Bronchial epithelial cell (primary cell): ENCODE measurements at regions not wholly inside any gene's neighbourhood (a gene's known extent, or its start where the extent isn't known, plus 50 kb on each side); places are given as distances from the start of the nearest gene placed in this dataset.

Experiments
- DNase-seq: peaks from one replicate; pipeline ENCODE4 v3.0.0-alpha.2; 2010; ENCODE audit warnings: low read depth
- FAIRE-seq: peaks from 2 replicates; lab custom pipeline; 2011; peaks lifted over from hg19 to GRCh38; lab: Jason Lieb, UNC
- H3K27me3 ChIP-seq: 2 replicates; pipeline ENCODE4 v1.5.1; 2011; ENCODE audit warnings: low read length; ENCODE audit not compliant: control insufficient read depth, insufficient read depth
- H3K36me3 ChIP-seq: 2 replicates; pipeline ENCODE4 v1.5.1; 2011; ENCODE audit warnings: low read length; ENCODE audit not compliant: control insufficient read depth, insufficient read depth
- H3K4me3 ChIP-seq: 2 replicates; pipeline ENCODE4 v1.5.1; 2011; ENCODE audit warnings: mild to moderate bottlenecking, low read depth, low read length, control low read depth
- TF ChIP-seq, protein P1 (sequence below): IDR thresholded peaks from 2 replicates; pipeline ENCODE4 v1.5.1; 2011; ENCODE audit warnings: mild to moderate bottlenecking, moderate library complexity, low read length, control low read depth, inconsistent platforms; ENCODE audit not compliant: insufficient read depth, severe bottlenecking

DNA sequence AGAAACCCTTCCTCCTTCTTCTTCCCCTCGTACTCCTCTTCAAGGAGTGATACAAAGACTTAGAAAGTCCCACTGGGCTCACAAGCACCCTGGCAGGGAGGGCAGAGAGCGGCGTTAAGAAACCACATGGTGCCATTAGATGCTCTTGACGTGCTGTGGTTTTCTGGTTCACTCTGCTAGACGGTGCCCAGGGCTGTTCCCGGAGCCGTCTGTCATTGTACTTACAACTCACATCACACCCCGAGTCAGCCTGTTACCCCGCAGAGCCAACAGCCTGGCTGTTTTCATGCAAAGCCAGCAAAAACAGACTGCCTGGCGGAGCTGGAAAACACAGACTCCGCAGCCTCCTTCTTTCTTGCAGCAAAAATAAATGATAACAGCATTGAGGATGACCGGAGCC, 232.6 kb upstream of the TBX3 start:
- TF ChIP-seq, protein P1, sequence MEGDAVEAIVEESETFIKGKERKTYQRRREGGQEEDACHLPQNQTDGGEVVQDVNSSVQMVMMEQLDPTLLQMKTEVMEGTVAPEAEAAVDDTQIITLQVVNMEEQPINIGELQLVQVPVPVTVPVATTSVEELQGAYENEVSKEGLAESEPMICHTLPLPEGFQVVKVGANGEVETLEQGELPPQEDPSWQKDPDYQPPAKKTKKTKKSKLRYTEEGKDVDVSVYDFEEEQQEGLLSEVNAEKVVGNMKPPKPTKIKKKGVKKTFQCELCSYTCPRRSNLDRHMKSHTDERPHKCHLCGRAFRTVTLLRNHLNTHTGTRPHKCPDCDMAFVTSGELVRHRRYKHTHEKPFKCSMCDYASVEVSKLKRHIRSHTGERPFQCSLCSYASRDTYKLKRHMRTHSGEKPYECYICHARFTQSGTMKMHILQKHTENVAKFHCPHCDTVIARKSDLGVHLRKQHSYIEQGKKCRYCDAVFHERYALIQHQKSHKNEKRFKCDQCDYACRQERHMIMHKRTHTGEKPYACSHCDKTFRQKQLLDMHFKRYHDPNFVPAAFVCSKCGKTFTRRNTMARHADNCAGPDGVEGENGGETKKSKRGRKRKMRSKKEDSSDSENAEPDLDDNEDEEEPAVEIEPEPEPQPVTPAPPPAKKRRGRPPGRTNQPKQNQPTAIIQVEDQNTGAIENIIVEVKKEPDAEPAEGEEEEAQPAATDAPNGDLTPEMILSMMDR, result no peak
- Histone ChIP-seq H3K36me3 (no peaks in the 10 kb centered on the region), H3K4me3 (no peak overlapping the region), H3K27me3 (no peaks in the 10 kb centered on the region)
- DNase-seq (no peak), FAIRE-seq (no peak)

DNA sequence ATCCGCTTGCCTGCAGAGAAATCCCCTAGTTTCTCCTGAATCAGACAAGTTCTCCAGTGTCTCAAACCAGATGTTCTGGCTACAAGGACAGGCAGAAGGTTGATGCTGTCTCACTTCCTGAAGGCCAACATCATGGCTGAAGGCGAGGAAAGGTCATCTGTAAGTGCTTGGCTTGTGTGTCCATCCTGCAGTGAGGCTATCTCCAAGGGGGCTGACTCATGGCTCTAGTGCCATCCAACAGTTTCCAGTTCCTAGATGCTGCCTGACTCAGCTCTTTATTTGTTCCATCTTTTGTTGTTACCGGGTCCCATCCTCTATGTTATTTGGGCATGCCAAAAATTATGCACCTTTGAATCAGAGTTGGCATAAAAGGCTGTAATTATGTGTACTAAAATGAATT, 232.1 kb upstream of the TBX3 start:
- Histone ChIP-seq H3K27me3 (no peaks in the 10 kb centered on the region), H3K36me3 (no peaks in the 10 kb centered on the region), H3K4me3 (no peak overlapping the region)
- DNase-seq, result no peak
- no peak for FAIRE-seq
- TF ChIP-seq, protein P1, result no peak

DNA sequence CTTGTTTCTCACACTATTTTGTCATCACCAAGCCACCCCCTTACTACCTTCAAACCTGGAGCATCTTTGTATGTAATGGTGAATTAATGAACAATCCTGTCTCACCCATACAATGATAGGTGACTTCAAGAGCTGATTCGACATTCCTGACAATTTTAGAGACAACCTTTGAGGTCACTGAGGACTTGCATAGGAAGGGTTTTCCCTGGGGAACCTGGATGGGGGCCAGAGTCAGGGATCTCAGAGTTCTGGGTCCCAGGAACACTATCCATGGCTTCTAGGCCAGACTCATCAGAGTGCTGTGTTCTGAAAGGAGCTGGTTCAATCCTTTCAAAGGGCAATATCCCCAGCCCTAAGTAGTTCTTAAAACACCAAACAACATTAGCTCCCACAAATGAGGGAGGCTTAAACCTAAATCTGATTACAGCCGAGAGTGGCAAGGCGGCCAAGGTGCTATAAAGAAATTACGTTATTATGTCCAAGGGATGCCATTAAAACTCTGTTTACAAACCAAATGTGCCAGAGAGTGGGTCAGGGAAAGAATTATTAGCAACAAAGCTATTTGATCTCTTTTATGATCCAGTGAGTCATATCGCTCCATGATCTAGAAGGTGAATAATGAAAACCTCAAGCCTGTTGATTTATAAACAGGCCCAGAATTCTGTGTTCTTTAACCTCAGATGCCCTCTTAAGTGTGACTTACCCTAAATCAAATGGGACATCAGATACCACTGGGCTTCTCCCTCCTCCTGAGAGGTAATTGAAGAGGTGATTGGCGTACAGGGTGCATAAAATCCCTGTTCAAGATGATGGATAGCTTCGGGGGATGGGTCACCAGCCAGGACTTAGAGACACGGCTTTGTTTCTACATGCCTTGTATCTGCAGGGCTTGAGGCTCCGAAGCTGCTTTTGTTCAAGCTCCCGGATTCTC, 230.2 kb upstream of the TBX3 start:
- FAIRE-seq (no peak), DNase-seq (peak; percentile 19)
- TF ChIP-seq, protein P1, result no peak
- Histone ChIP-seq H3K27me3 (no peaks in the 10 kb centered on the region), H3K36me3 (no peaks in the 10 kb centered on the region), H3K4me3 (no peak overlapping the region)

DNA sequence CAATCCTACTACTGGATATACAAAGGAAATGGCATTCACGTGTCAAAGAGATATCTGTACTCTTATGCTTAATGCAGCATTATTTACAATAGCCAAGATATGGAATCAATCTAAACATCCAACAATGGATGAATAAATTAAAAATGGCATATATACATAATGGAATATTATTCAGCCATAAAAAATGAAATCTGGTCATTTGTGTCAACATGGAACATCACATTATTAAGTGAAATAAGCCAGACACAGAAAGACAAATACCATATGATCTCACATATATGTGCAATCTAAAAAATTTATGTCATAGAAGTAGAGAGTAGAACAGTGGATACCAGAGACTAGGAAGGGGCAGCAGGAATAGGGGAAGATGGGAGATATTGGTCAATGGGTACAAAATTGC, 228.8 kb upstream of the TBX3 start:
- no peak for FAIRE-seq

DNA sequence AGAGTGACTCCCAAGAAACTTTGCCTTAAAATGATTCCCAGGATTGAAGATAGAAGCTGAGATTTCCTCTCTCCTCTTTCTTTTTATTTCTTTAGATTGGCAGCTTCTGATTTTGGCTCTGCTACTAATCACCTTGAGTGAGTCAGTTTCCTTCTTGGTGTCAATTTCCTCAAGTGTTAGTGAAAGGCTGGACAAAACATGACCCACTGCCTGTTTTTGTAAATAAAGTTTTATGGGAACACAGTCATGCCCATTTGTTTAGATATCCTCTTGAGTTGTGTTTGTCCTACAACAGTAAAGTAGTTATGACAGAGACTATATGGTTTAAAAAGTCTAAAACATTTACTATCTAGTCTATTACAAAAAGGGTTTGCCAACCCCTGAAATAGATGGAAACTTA, 227.2 kb upstream of the TBX3 start:
- Histone ChIP-seq H3K4me3 (no peak overlapping the region), H3K36me3 (no peaks in the 10 kb centered on the region), H3K27me3 (no peaks in the 10 kb centered on the region)
- FAIRE-seq, result no peak
- TF ChIP-seq, protein P1, result no peak
- DNase-seq, result no peak

More for the DNA sequence above, 228.8 kb upstream of the TBX3 start:
- TF ChIP-seq, protein P1, result no peak
- H3K27me3 ChIP-seq, result no peaks in the 10 kb centered on the region
- no peak overlapping the region for H3K4me3 ChIP-seq
- no peaks in the 10 kb centered on the region for H3K36me3 ChIP-seq
- no peak for DNase-seq
